ENCODE measurements at regions not wholly inside any gene's neighbourhood (a gene's known extent, or its start where the extent isn't known, plus 50 kb on each side); places are given as distances from the start of the nearest gene placed in this dataset.
"Not testable (repeated sequence)": the region's sequence is repeated elsewhere in the genome, so short reads cannot be mapped to it uniquely, and the experiment has no call there.

GRCh38 chr2:62654876-62655359 lies 50.6 kb upstream of the EHBP1 start:
- DNase-seq: no peak

- DNase-seq: no peak
Measured at GRCh38 chr2:62654423-62654791, 51.1 kb upstream of the EHBP1 start.

DNA sequence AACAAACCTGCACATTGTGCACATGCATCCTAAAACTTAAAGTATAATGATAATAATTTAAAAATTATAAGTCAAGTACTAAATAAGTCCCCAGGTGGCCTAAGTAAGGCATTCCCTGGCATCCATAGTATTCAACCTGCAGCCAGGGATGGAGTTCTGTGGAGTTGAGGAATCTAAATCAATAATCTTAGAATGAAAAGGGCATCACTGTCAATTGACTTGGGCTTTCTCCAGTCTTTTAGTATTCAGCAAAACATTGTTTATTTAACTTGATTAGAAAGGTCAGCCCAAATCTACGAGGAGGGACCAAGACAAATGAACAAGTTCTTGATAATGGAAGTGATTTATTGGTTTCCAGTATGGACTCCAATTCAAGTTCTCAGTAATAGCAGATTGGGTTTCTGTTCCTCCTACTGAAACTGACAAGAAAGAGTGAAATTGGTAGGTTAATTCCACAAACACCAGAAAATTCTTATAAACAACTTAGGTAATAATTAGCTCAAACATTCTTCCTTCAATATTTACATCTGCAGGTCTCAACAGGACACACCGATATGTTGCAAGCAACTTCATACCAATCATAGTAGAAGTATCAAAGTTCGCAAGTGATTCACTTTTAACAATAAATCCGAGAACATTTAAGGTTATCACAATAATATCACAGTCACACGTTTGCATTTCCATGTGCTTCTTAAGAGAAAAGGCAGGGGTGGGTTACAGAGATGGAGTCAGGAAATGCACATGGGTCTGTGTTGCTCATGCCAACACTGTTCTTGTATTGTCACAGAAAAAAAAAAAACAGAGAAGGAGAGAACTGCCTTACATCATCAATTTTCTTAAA lies 51.7 kb upstream of the EHBP1 start:
- DNase-seq: no peak

DNA sequence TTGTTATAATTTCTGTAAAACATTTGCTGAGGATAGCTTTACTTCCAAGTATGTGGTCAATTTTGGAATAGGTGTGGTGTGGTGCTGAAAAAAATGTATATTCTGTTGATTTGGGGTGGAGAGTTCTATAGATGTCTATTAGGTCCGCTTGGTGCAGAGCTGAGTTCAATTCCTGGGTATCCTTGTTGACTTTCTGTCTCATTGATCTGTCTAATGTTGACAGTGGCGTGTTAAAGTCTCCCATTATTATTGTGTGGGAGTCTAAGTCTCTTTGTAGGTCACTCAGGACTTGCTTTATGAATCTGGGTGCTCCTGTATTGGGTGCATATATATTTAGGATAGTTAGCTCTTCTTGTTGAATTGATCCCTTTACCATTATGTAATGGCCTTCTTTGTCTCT lies 56.4 kb upstream of the EHBP1 start:
- DNase-seq: not testable (repeated sequence)

DNA sequence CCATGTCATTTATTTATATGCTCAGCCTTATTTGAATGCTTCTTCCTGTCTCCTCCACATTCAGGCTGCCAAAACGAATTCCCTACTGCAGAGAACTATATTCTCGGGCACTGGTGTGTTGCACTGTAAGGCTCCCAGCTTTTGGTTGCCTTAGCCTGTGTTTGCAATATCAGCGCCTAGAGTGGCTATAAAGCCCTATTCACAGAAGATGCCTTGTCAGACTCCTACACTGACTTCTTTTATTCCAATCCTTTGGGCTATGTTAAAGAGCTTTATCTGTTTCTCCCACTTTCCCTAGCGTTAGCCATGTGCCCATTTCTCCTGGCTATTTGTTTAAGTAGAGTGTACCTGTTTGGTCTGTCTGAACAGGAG lies 62.4 kb upstream of the EHBP1 start:
- DNase-seq: no peak

GRCh38 chr2:62642429-62643099 lies 62.9 kb upstream of the EHBP1 start:
- DNase-seq: no peak

- DNase-seq: no peak
Measured at GRCh38 chr2:62641936-62642335, 63.6 kb upstream of the EHBP1 start.

DNA sequence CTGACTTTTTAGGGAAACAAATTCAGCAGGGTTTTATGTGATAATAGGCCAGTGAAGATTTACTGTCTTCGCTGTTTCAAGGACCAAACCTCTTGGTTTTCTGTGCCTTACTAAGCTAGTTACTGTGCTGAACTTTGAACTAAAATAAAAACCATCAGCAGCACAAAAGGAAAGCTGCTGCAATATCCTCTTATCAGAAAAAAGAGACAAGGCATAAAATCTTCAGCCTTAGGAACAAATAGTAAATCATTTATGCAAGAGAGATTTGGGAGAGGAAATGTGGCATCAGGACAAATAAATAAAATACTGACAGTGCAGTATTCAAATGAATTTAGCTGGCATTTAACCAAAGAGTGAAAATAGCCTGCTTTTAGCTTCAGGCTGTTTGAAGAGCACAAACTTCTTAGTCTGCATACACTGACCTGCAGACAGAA lies 64.1 kb upstream of the EHBP1 start:
- DNase-seq: no peak

GRCh38 chr2:62631160-62632085 lies 74.1 kb upstream of the EHBP1 start:
- no peak for DNase-seq

DNA sequence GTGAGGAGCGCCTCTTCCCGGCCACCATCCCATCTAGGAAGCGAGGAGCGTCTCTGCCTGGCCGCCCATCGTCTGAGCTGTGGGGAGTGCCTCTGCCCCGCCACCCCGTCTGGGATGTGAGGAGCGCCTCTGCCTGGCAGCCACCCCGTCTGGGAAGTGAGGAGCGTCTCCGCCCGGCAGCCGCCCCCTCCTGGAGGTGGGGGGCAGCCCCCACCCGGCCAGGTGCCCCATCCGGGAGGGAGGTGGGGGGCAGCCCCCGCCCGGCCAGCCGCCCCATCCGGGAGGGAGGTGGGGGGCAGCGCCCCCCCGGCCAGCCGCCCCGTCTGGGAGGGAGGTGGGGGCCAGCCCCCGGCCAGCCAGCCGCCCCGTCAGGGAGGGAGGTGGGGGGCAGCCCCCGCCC lies 75.3 kb upstream of the EHBP1 start:
- not testable (repeated sequence) for DNase-seq

DNA sequence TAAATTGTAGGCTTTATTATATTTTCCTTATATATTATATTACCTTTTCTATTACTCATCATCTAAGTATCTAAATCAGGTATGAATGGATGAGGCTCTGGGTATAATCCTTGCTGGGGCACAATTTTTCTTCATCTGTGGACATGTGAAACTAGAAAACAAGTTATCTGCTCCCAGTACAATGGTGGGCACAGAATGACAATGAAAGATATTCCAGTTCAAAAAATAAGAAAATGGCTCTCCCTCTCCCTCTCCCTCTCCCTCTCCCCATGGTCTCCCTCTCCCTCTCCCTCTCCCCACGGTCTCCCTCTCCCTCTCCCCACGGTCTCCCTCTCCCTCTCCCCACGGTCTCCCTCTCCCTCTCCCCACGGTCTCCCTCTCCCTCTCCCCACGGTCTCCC lies 76.2 kb upstream of the EHBP1 start:
- not testable (repeated sequence) for DNase-seq

DNA sequence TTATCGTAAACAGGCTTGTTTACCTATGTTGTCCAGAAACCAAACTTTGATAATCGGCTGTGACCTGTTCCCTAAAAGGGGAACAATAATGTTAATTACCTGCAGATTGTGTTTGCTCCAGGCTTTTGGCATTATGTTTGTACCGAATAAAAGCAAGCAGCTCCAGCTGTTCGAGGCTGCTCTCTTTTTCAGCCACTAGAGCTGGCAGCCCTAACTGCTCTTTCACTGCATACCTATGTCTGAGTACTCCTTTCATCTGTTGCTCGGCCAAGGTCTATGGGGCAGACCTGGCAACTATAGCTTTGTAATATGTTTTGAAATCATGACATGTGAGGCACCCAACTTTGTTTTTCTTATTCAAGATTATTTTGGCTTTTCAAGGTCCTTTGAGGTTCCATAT lies 77.8 kb upstream of the EHBP1 start:
- DNase-seq: no peak

DNA sequence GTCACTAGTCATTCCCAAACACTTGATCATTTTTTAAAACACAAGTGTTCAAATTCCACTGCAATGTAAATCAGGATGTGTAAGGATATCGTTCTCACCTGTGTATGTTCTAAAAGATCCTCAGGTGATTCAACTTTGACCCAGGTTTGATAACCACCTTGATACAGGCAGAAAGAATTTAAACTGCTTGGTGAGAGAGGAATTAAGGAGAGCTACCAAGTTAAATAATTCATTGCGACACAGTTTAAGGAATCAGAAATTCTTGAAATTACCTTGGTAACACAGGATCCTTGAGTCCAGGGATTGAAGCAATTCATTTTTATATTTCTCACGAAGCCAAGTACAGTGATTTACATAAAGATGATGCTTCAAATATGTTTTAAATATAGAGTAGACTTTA lies 80.7 kb upstream of the EHBP1 start:
- DNase-seq: no peak

- DNase-seq: not testable (repeated sequence)
Measured at GRCh38 chr2:62616486-62616885, 89.0 kb upstream of the EHBP1 start.

GRCh38 chr2:62611854-62612253 lies 93.7 kb upstream of the EHBP1 start:
- no peak for DNase-seq

- DNase-seq: not testable (repeated sequence)
Measured at GRCh38 chr2:62605471-62605870, 99.5 kb upstream of the TMEM17 start.

GRCh38 chr2:62604336-62604735 lies 98.3 kb upstream of the TMEM17 start:
- DNase-seq: no peak

GRCh38 chr2:62603154-62603712 lies 97.2 kb upstream of the TMEM17 start:
- DNase-seq: no peak

GRCh38 chr2:62599674-62600410 lies 93.8 kb upstream of the TMEM17 start:
- not testable (repeated sequence) for DNase-seq

- DNase-seq: no peak
Measured at GRCh38 chr2:62597323-62597722, 91.3 kb upstream of the TMEM17 start.

DNA sequence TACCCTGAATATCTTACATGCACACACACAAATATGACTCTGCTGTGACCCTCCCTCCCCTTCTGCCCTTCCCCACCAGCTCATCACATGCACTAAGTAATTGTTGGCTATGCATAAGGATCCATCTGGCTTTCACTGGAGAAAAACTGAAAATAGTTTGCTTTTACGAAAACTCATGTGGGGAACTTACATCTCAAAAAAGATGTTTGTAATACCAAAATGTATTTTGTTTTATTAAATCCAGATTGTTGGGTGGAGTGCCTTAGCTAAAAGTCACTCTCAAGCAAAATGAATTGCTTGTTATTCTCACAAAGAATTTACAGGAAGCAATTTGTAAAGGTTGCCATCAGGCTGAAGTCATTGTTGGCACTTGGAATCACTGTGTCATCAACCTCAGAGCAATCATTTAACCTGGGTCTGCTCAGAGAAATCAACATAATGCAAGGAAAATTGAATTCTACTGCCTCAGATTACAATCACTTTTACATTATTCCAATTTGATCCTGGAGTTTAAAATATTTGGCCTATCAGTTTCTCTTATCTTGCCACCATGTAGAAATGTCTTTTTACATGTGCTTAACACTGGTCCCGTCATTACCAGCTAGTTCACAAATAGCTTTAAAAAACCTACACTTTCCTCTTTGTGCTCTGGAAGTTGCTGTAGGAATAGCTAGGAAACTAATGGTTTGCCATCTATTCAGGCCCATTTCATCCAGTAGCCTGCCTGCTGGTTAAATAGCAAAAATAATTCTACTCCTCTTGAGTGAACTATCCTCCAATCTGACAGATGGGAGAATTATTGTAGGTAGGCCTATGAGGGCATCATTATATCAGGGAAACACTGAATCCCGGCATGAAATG lies 90.3 kb upstream of the TMEM17 start:
- DNase-seq: peak; percentile 72
